ENCODE measurements at regions not wholly inside any gene's neighbourhood (a gene's known extent, or its start where the extent isn't known, plus 50 kb on each side); places are given as distances from the start of the nearest gene placed in this dataset.
"Not testable (repeated sequence)": the region's sequence is repeated elsewhere in the genome, so short reads cannot be mapped to it uniquely, and the experiment has no call there.

DNA sequence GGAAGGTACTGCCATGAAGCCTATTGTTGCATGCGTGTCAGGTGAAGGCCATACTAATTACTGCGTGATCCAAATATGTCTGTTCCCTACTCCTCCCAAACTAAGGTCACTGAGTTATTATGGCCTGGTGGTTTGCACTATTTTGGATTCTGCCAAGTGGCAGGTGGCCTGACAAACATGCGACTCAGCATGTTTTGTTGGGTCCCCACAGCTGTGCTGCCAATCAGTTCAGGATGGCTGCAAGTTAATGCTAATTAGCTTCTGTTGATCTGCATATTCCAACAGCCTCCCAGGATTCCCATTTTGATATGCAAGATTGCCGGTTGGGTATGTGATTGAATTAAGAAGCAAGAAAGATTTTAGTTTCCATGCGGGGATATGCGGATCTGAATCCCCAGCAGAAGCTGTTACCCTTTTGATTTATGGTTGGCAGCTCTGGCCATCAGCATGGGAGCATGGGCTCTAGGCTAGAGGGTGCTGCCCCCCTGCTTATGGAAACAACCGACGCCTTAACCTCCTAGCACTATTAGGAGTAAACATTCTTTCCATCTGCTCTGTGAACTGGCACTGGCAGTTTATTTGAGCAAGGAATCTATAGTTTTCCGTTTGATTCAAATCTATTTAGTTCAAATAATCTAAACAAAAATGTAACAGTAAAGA lies 429.8 kb upstream of the C1orf87 start:
- Histone ChIP-seq H3K4me1 (no peaks in the 10 kb centered on the region), H3K9ac (no peak overlapping the region), H3K27me3 (ENCODE audit: control insufficient read depth, insufficient read depth, low read length) (no peaks in the 10 kb centered on the region), H3K36me3 (ENCODE audit: control insufficient read depth, insufficient read depth, low read length) (no peaks in the 10 kb centered on the region), H3K79me2 (no peaks in the 10 kb centered on the region), H2AFZ (no peak overlapping the region), H3K27ac (no peak overlapping the region), H3K9me3 (ENCODE audit: control insufficient read depth, low read length) (no peaks in the 10 kb centered on the region), H3K4me2 (ENCODE audit: low read length) (no peak overlapping the region), H3K4me3 (ENCODE audit: low read depth, low read length) (no peak overlapping the region)
- TF ChIP-seq, protein P1, sequence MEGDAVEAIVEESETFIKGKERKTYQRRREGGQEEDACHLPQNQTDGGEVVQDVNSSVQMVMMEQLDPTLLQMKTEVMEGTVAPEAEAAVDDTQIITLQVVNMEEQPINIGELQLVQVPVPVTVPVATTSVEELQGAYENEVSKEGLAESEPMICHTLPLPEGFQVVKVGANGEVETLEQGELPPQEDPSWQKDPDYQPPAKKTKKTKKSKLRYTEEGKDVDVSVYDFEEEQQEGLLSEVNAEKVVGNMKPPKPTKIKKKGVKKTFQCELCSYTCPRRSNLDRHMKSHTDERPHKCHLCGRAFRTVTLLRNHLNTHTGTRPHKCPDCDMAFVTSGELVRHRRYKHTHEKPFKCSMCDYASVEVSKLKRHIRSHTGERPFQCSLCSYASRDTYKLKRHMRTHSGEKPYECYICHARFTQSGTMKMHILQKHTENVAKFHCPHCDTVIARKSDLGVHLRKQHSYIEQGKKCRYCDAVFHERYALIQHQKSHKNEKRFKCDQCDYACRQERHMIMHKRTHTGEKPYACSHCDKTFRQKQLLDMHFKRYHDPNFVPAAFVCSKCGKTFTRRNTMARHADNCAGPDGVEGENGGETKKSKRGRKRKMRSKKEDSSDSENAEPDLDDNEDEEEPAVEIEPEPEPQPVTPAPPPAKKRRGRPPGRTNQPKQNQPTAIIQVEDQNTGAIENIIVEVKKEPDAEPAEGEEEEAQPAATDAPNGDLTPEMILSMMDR (IDR thresholded peaks at IDR 0.05): no peak

DNA sequence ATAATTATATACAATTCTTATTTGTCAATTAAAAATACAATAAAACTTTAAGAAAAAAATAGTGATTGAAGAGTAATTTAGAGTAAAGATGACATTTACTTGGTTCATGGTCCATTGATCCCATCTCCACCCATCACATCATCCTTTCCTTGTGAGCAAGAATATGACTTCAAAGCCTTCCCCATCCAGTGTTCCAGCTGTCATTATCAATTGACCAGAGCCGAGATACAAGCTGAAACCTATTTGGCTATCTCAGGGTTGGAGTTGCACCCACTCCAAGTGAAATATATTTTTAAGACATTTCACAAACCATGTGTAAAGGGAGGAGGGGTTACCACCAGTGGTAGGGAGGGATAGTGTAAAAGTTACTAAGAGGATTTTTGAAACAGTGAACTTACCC lies 428.9 kb upstream of the C1orf87 start:
- Histone ChIP-seq H2AFZ (no peak overlapping the region), H3K4me1 (no peaks in the 10 kb centered on the region), H3K9me3 (ENCODE audit: control insufficient read depth, low read length) (no peaks in the 10 kb centered on the region), H3K27ac (no peak overlapping the region), H3K4me3 (ENCODE audit: low read depth, low read length) (no peak overlapping the region), H3K9ac (no peak overlapping the region), H3K4me2 (ENCODE audit: low read length) (no peak overlapping the region), H3K36me3 (ENCODE audit: control insufficient read depth, insufficient read depth, low read length) (no peaks in the 10 kb centered on the region), H3K27me3 (ENCODE audit: control insufficient read depth, insufficient read depth, low read length) (no peaks in the 10 kb centered on the region), H3K79me2 (no peaks in the 10 kb centered on the region)
- TF ChIP-seq, protein P1 (IDR thresholded peaks at IDR 0.05): no peak

DNA sequence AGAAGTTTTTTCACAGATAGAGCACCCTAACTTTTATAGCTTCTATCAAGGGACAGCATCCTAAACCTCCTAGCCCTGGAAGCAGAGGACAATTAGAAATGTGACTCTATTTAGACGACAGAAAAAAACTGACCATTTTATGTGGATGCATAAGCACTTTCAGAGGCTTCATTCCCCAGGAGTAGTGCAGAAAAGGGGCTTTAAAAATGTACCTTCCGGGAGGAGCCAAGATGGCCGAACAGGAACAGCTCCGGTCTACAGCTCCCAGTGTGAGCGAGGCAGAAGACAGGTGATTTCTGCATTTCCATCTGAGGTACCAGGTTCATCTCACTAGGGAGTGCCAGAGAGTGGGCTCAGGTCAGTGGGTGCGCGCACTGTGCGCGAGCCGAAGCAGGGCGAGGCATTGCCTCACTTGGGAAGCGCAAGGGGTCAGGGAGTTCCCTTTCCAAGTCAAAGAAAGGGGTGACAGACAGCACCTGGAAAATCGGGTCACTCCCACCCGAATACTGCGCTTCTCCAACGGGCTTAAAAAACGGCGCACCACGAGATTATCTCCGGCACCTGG lies 416.4 kb upstream of the C1orf87 start:
- not testable (repeated sequence) for H3K4me2 ChIP-seq (ENCODE audit: low read length); H3K4me1 ChIP-seq; H3K27me3 ChIP-seq (ENCODE audit: control insufficient read depth, insufficient read depth, low read length); H3K9ac ChIP-seq; H3K9me3 ChIP-seq (ENCODE audit: control insufficient read depth, low read length); H3K79me2 ChIP-seq; H3K27ac ChIP-seq; H3K4me3 ChIP-seq (ENCODE audit: low read depth, low read length); H2AFZ ChIP-seq; H3K36me3 ChIP-seq (ENCODE audit: control insufficient read depth, insufficient read depth, low read length)

DNA sequence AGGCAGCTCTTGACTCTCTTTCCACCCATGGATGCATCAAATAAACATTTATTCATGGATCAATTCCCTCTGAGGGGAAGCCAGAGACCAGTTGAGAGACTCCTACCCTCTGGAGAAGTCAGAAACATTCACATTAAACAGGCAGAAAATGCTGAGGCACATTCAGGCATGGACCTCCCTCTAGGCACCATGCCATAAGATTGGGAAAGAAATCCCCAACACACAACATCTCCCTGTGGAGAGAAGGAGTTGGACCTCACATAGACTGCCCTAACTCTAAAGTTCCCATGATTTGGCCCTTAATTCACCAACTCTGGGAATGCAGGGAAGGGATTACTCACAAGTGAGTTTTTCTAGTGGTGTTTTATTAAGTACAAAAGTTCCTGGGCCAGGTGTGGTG lies 415.3 kb upstream of the C1orf87 start:
- H3K9ac ChIP-seq: no peak overlapping the region
- H3K27ac ChIP-seq: no peak overlapping the region
- H3K4me1 ChIP-seq: no peaks in the 10 kb centered on the region
- no peak overlapping the region for H3K4me3 ChIP-seq (ENCODE audit: low read depth, low read length)
- TF ChIP-seq, protein P1 (IDR thresholded peaks at IDR 0.05): no peak
- no peaks in the 10 kb centered on the region for H3K79me2 ChIP-seq
- no peaks in the 10 kb centered on the region for H3K27me3 ChIP-seq (ENCODE audit: control insufficient read depth, insufficient read depth, low read length)
- H3K9me3 ChIP-seq (ENCODE audit: control insufficient read depth, low read length): no peaks in the 10 kb centered on the region
- H3K4me2 ChIP-seq (ENCODE audit: low read length): no peak overlapping the region
- H3K36me3 ChIP-seq (ENCODE audit: control insufficient read depth, insufficient read depth, low read length): no peaks in the 10 kb centered on the region
- no peak overlapping the region for H2AFZ ChIP-seq

DNA sequence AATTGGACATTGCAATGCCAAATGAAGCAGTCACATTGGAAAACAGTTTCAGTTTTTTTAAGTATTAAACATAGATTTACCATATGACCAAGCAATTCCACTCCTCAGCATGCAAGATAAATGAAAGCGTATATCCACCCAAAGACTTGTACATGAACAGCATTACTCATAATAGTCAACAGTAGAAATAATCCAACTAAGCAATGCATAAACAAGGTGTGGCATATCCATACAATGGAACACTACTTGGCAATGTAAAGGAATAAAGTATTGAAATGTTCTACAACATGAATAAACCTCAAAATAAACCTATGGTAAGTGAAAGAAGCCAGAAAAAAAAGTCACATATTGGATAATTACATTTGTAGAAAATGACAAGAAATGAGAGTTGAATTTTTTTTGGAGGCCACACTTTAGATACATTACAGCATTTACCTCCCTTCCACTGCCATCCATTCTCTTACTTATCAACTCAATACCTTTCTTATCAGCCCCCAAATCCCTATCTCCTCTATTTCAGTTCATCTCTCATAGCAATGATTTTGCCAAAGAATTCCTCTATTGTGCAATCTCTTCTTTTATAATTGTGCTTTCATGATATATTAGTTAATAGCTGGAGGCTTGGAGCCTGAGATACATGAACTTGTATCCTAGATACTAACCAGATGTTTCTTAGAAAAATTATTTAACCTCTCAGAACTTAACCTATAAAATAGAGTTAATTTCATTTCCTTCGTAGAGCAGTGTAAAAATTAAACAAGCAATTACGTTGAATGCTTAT lies 414.2 kb upstream of the C1orf87 start:
- Histone ChIP-seq H3K4me2 (ENCODE audit: low read length) (no peak overlapping the region), H3K9ac (no peak overlapping the region), H3K79me2 (no peaks in the 10 kb centered on the region), H3K4me3 (ENCODE audit: low read depth, low read length) (no peak overlapping the region), H3K27me3 (ENCODE audit: control insufficient read depth, insufficient read depth, low read length) (no peaks in the 10 kb centered on the region), H3K9me3 (ENCODE audit: control insufficient read depth, low read length) (no peaks in the 10 kb centered on the region), H3K36me3 (ENCODE audit: control insufficient read depth, insufficient read depth, low read length) (no peaks in the 10 kb centered on the region), H3K4me1 (no peaks in the 10 kb centered on the region), H2AFZ (no peak overlapping the region), H3K27ac (no peak overlapping the region)
- TF ChIP-seq, protein P1 (IDR thresholded peaks at IDR 0.05): no peak
